DMS79 treated with DMSO at 0.1 percent for 48 hours (cell line): ENCODE measurements at regions not wholly inside any gene's neighbourhood (a gene's known extent, or its start where the extent isn't known, plus 50 kb on each side); places are given as distances from the start of the nearest gene placed in this dataset.

Experiments used
- DNase-seq: peaks from one replicate; lab custom pipeline; 2025; lab: John Stamatoyannopoulos, UW

GRCh38 chr7:86972072-86972471 lies 87.4 kb downstream of the ELAPOR2 start:
- no peak for DNase-seq

DNA sequence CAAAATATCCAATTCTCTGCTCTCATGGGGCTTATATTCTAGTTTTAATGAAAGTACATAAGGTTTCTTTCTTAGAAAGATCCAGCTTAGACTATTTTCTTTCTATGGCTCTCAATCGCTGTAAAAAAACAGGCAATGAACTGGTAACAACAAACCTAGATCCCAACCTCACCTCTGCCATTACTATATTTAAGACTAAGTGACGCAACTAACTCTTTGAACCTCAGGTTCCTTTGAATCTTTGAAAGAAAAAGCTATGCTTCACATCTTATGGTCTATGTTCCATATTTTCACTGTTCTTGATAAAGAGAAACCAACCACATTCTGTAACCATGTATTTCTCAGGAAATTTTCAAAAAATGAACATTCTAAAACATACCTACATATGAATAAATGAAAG lies 88.5 kb downstream of the ELAPOR2 start:
- no peak for DNase-seq

- DNase-seq, result no peak
Observed at GRCh38 chr7:86970547-86970946, 88.9 kb downstream of the ELAPOR2 start.

DNA sequence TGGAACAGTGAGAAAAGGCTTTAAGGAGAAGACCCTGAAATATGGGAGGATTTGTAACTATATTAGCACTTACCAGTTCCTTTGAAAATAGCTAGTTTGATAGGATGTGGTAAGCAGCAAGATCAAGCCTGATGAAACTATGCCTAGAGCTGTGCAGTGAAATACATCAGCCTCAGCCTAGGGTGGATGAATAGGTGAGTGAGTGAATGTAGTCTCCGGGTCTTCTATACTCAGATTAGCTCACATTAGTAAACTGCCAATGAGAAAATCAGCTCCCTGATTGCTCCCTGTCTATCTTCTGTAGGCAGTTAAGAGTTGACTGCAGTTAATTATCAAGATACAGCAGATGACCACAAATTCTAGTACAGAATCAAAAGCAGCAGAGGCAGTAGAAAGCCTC lies 89.6 kb downstream of the ELAPOR2 start:
- DNase-seq, result no peak

DNA sequence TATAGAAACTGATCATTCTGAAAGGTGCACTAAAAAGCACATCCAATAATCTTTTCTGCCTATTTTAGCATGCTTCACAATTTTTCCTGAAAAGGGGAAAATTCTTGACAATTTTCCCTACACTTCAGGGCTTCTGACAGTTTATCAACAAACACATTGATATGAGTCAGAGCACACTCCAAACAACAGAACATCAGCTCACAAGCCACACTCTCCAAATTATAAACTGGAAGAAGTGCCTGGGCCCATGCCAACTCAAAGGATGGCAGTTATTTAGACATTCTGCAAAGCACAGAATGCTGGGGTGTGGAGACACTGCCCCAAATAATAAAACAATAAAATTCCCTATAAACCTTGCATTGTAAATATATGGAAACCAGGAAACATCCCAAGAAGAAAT lies 90.8 kb downstream of the ELAPOR2 start:
- peak; percentile 30 for DNase-seq

GRCh38 chr7:86966916-86967315 lies 92.5 kb downstream of the ELAPOR2 start:
- DNase-seq, result no peak

- no peak for DNase-seq
Observed at GRCh38 chr7:86965727-86966120, 93.7 kb downstream of the ELAPOR2 start.

GRCh38 chr7:86964973-86965726 lies 94.3 kb downstream of the ELAPOR2 start:
- DNase-seq, result no peak

GRCh38 chr7:86963599-86964230 lies 95.7 kb downstream of the ELAPOR2 start:
- peak; percentile 22 for DNase-seq

- DNase-seq, result no peak
Observed at GRCh38 chr7:86962623-86963022, 96.8 kb downstream of the ELAPOR2 start.

DNA sequence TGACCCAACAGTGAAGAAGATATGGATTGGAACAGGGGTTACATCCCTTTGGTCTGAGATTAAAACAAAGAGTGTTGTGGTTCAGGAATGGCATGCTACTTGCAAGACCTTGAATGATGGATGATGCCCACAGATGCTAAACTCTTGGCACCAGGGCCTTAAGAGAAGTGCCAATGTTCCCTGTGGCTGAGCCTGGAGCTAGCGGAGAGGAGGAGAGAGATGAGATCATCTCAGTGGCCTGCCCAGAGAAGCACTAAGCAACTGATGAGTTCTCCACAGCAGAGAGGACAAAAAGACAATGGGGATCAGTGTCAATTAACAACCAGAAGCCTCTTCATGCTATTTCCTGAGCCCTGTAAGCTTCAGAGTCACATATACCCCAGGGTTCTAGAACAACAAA lies 97.8 kb downstream of the ELAPOR2 start:
- no peak for DNase-seq

- DNase-seq, result no peak
Observed at GRCh38 chr7:86958380-86958779, 101.1 kb downstream of the ELAPOR2 start.

GRCh38 chr7:86956567-86956966 lies 102.9 kb downstream of the ELAPOR2 start:
- DNase-seq, result no peak

DNA sequence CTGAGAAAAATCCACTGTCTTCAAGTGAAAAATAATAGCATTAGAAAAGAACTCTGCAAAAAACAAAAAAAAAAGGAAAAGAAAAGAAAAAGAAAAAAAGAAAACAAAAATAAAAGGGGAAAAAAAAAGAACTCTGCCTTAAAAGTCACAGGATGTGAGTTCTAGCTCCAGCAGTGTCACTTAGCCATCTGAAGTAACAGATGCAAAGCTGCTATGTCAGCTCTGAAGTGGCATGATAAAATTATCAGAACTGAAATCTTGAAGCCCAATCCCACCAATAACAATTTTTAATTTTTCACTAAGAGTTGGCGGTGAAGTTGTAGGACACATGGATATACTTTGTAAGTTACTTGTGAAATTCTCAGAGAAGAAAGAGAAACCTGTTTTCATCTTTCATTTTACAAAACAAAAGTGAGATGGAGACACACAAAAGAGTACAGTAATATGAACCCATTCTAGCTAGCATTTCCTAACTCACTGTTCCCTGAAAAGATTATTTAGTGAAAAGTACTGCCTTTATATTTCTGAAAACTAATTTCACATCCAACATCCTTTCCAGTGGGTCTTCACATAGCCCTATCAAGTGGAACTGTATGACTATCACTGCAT lies 103.5 kb downstream of the ELAPOR2 start:
- no peak for DNase-seq

DNA sequence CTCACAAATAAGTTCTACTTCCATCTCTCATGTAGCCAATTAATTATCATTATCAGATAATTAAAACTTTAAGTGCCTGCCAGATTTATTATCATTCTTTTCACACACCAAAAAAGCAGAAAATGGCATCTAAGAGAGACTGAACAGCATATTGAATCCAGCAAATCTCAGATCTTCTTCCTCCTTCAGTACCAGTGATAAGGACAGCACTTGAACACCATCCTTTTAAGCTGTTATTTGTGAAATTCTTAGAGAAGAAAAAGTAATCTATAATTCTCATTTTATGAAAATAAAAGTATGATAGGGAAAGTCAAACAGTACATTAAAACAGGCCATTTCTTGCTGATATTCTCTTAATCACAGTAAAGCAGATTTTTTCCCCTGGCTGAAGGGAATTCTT lies 104.5 kb downstream of the ELAPOR2 start:
- DNase-seq, result no peak

- DNase-seq, result peak; percentile 66
Observed at GRCh38 chr7:86953653-86954336, 105.7 kb downstream of the ELAPOR2 start.

DNA sequence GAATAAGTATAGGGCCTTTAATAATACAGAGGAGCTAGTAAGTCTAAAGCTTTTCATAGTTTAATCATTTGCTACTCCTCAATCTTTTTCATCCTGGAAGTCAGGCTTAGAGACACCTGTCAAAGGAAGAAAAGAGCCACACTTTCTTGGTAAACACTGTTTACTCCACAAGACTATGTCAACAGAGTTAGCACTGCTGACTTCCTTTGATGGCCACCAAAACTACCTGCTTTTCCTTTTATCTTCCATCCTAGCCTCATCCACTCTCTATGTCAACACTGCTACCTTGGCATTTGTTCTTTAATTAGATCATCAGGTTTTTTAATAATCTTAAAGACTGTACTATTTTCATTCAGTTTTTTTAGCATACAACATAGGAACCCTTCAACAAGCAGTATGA lies 106.2 kb downstream of the ELAPOR2 start:
- peak; percentile 66 for DNase-seq

DNA sequence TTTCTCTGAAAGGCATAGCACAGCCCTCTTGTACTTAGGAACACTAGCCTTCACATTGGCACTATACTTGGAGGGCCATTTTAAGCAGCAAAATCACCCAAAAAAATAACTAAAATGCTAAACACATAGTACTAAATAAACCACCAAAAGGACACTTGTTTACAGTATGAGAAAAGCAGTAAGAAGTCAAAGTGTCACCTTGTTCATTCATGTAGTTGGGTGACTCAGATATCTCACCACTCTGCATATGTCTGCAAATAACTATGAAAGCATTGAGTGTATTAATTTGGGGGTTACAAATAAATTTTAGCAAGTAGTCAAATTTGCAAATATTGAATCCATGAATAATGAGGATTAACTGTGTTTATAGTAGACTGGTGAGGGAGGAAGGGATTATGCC lies 107.6 kb downstream of the ELAPOR2 start:
- no peak for DNase-seq

GRCh38 chr7:86950944-86951343 lies 108.5 kb downstream of the ELAPOR2 start:
- no peak for DNase-seq

GRCh38 chr7:86950360-86950759 lies 109.1 kb downstream of the ELAPOR2 start:
- DNase-seq, result no peak

DNA sequence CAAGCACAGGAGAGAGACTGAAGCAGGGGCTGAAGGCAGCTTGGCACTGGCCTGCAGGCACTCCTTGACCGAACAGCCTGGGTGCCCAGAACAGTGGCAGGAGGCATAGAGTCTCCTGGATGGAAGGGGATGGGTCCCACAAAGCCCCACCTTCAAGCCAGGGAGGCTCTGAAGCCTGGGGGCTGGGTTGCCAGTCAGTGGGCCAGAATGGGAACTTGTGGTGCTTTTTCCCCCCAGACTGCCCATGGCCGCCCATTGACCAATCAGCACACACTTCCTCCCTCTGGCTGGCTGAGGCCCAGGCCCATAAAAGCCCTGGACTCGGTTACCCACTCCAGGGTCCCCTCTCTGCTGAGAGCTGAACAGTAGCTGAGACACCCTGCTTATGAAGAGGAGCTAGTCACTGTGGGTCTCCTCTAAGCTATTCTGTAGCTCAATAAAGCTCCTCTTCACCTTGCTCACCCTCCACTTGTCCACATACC lies 109.6 kb downstream of the ELAPOR2 start:
- no peak for DNase-seq

DNA sequence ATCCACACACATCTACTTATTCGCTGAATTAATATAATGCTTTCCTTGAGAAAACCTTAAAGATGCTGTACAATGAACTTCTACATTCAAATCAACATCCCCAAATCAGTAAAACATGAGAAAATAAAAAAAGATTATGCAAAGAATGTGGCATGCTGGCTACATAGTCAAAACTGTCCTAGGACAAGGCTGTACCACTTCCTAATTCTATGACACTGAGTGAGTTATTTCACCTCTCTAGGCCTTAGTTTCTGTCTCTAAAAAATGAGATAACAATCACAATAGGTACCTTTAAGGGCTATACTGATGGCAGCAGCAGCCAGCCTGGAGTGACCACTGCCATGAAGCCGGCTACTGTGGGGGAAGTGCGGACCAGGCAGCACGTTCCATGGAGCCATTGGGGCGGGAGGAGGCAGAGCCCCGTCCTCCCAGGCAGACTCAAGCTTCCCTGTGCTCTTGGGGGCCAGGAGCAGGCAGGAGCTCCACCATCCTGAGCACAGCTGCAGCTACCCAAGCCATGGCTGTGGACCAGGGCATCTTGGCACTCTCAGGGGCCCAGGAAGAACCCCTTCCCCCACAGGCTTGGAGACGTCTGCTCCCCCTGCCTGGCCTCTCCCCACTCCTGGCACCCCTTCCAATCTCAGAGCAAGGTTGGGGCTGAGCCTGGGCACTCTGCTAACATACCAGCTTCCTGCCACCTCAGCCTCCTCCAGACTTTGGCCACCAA lies 110.2 kb downstream of the ELAPOR2 start:
- no peak for DNase-seq
